ENCODE measurements at regions not wholly inside any gene's neighbourhood (a gene's known extent, or its start where the extent isn't known, plus 50 kb on each side); places are given as distances from the start of the nearest gene placed in this dataset.
"Not testable (repeated sequence)": the region's sequence is repeated elsewhere in the genome, so short reads cannot be mapped to it uniquely, and the experiment has no call there.

GRCh38 chr5:17333755-17334154 is 116.3 kb downstream of the BASP1 start:
- Histone ChIP-seq H3K27me3 (ENCODE audit: insufficient read depth, poor library complexity, severe bottlenecking) (no peaks in the 10 kb centered on the region), H3K4me1 (ENCODE audit: insufficient read depth, poor library complexity, severe bottlenecking) (no peaks in the 10 kb centered on the region), H3K4me3 (ENCODE audit: severe bottlenecking) (no peak overlapping the region), H3K36me3 (ENCODE audit: low read depth) (no peaks in the 10 kb centered on the region), H3K27ac (ENCODE audit: poor library complexity, severe bottlenecking) (no peak overlapping the region), H3K9me3 (ENCODE audit: severe bottlenecking) (no peaks in the 10 kb centered on the region)
- DNase-seq (ENCODE audit: low spot score), result no peak
- no peak for ATAC-seq (ENCODE audit: low read depth)
- TF ChIP-seq CTCF (IDR thresholded peaks at IDR 0.05; ENCODE audit: poor library complexity, severe bottlenecking), result no peak

- no peak for ATAC-seq (ENCODE audit: low read depth)
These were observed 118.6 kb downstream of the BASP1 start for GRCh38 chr5:17336054-17336453.

GRCh38 chr5:17336723-17337122 is 119.3 kb downstream of the BASP1 start:
- not testable (repeated sequence) for H3K36me3 ChIP-seq (ENCODE audit: low read depth); H3K4me3 ChIP-seq (ENCODE audit: severe bottlenecking); ATAC-seq (ENCODE audit: low read depth); DNase-seq (ENCODE audit: low spot score); H3K27ac ChIP-seq (ENCODE audit: poor library complexity, severe bottlenecking); H3K4me1 ChIP-seq (ENCODE audit: insufficient read depth, poor library complexity, severe bottlenecking); H3K27me3 ChIP-seq (ENCODE audit: insufficient read depth, poor library complexity, severe bottlenecking); H3K9me3 ChIP-seq (ENCODE audit: severe bottlenecking)

More at GRCh38 chr5:17336054-17336453, 118.6 kb downstream of the BASP1 start:
- no peaks in the 10 kb centered on the region for H3K36me3 ChIP-seq (ENCODE audit: low read depth)
- H3K27me3 ChIP-seq (ENCODE audit: insufficient read depth, poor library complexity, severe bottlenecking), result no peaks in the 10 kb centered on the region
- no peak for TF ChIP-seq CTCF (IDR thresholded peaks at IDR 0.05; ENCODE audit: poor library complexity, severe bottlenecking)
- no peaks in the 10 kb centered on the region for H3K9me3 ChIP-seq (ENCODE audit: severe bottlenecking)
- H3K27ac ChIP-seq (ENCODE audit: poor library complexity, severe bottlenecking), result no peak overlapping the region
- no peak for DNase-seq (ENCODE audit: low spot score)
- no peaks in the 10 kb centered on the region for H3K4me1 ChIP-seq (ENCODE audit: insufficient read depth, poor library complexity, severe bottlenecking)
- no peak overlapping the region for H3K4me3 ChIP-seq (ENCODE audit: severe bottlenecking)

- H3K4me3 ChIP-seq (ENCODE audit: severe bottlenecking), result no peak overlapping the region
- no peak overlapping the region for H3K27ac ChIP-seq (ENCODE audit: poor library complexity, severe bottlenecking)
- ATAC-seq (ENCODE audit: low read depth) (no peak), DNase-seq (ENCODE audit: low spot score) (no peak)
- no peaks in the 10 kb centered on the region for H3K36me3 ChIP-seq (ENCODE audit: low read depth)
- H3K27me3 ChIP-seq (ENCODE audit: insufficient read depth, poor library complexity, severe bottlenecking), result no peaks in the 10 kb centered on the region
- no peak for TF ChIP-seq CTCF (IDR thresholded peaks at IDR 0.05; ENCODE audit: poor library complexity, severe bottlenecking)
- H3K4me1 ChIP-seq (ENCODE audit: insufficient read depth, poor library complexity, severe bottlenecking), result no peaks in the 10 kb centered on the region
- H3K9me3 ChIP-seq (ENCODE audit: severe bottlenecking), result no peaks in the 10 kb centered on the region
These were observed 122.4 kb downstream of the BASP1 start for GRCh38 chr5:17339841-17340240.

- Histone ChIP-seq H3K27me3 (ENCODE audit: insufficient read depth, poor library complexity, severe bottlenecking) (no peaks in the 10 kb centered on the region), H3K36me3 (ENCODE audit: low read depth) (no peaks in the 10 kb centered on the region), H3K27ac (ENCODE audit: poor library complexity, severe bottlenecking) (no peak overlapping the region), H3K9me3 (ENCODE audit: severe bottlenecking) (no peaks in the 10 kb centered on the region), H3K4me1 (ENCODE audit: insufficient read depth, poor library complexity, severe bottlenecking) (no peaks in the 10 kb centered on the region), H3K4me3 (ENCODE audit: severe bottlenecking) (no peak overlapping the region)
- no peak for TF ChIP-seq CTCF (IDR thresholded peaks at IDR 0.05; ENCODE audit: poor library complexity, severe bottlenecking)
- DNase-seq (ENCODE audit: low spot score), result no peak
- no peak for ATAC-seq (ENCODE audit: low read depth)
These were observed 122.9 kb downstream of the BASP1 start for GRCh38 chr5:17340379-17340778.

All from RWPE2 (cell line).